GM12878 (cell line): ENCODE measurements at regions not wholly inside any gene's neighbourhood (a gene's known extent, or its start where the extent isn't known, plus 50 kb on each side); places are given as distances from the start of the nearest gene placed in this dataset.
"Not testable (repeated sequence)": the region's sequence is repeated elsewhere in the genome, so short reads cannot be mapped to it uniquely, and the experiment has no call there.

Experiments
- ATAC-seq: fragments of 200-7000 bp; cut with Tn5 transposase; 3 replicates; pipeline ENCODE4 v1.9.1; 2020; ENCODE audit warnings: mild to moderate bottlenecking, moderate library complexity
- BruUV-seq: library from RNA; stranded (reverse); fragments of 400-500 nt; replicated peaks from 2 replicates; lab custom pipeline; 2021; lab: Mats Ljungman, UMichigan
- CTCF ChIA-PET: fragments of 300-600 bp; sonication (Branson Sonifier 250); formaldehyde crosslinking; extraction: SDS; loops from one replicate; lab custom pipeline; 2021; ENCODE audit warnings: inconsistent platforms; lab: Yijun Ruan, JAX
- POLR2A ChIA-PET: fragments of 350-600 bp; formaldehyde crosslinking; extraction: SDS; loops from one replicate; lab custom pipeline; 2021; ENCODE audit warnings: inconsistent platforms; lab: Charles Lee
- RAD21 ChIA-PET: fragments of 300-600 bp; sonication (Branson Sonifier 250); formaldehyde crosslinking; loops from one replicate; lab custom pipeline; 2023; ENCODE audit warnings: antibody characterized with exemption; ENCODE audit not compliant: unreplicated experiment; lab: Charles Lee
- SMC1A ChIA-PET: fragments of 300-600 bp; sonication (Branson Sonifier 250); formaldehyde crosslinking; loops from one replicate; lab custom pipeline; 2023; ENCODE audit not compliant: unreplicated experiment, uncharacterized antibody; lab: Charles Lee
- DNase-seq: peaks from one replicate; pipeline ENCODE4 v3.0.0-alpha.2; 2011; ENCODE audit warnings: low read depth, low spot score
- FAIRE-seq: peaks from 3 replicates; lab custom pipeline; 2011; peaks lifted over from hg19 to GRCh38; lab: Jason Lieb, UNC
- H2AFZ ChIP-seq: 2 replicates; pipeline ENCODE4 v1.6.0; 2011; ENCODE audit warnings: low read depth, low read length, control low read depth; ENCODE audit not compliant: control insufficient read depth
- H3K27ac ChIP-seq: 2 replicates; pipeline ENCODE4 v1.5.1; 2011; ENCODE audit warnings: control low read depth; ENCODE audit not compliant: control insufficient read depth, insufficient read depth
- H3K27me3 ChIP-seq, 2 experiments: replicated peaks in 1 of 2; 2 replicates each; pipeline versions ENCODE4 v1.6.0 to v1.6.1; 2011; ENCODE audit warnings: low read length in 1 of 2; ENCODE audit not compliant: control insufficient read depth in 2 of 2, insufficient read depth in 2 of 2
- H3K36me3 ChIP-seq, 2 experiments: 2 replicates each; pipeline ENCODE4 v1.5.1; 2011; ENCODE audit warnings: low read length in 1 of 2; ENCODE audit not compliant: control insufficient read depth in 2 of 2, insufficient read depth in 2 of 2
- H3K4me1 ChIP-seq: 2 replicates; pipeline ENCODE4 v1.6.1; 2011; ENCODE audit warnings: mild to moderate bottlenecking, low read length, moderate library complexity, mixed read lengths; ENCODE audit not compliant: control insufficient read depth, insufficient read depth
- H3K4me2 ChIP-seq: 2 replicates; pipeline ENCODE4 v1.6.0; 2011; ENCODE audit warnings: control low read depth; ENCODE audit not compliant: control insufficient read depth, insufficient read depth
- H3K4me3 ChIP-seq: fragments of 200-600 bp; sonication (generic); 2 replicates; pipeline ENCODE4 v1.5.1; 2016
- H3K79me2 ChIP-seq: 2 replicates; pipeline ENCODE4 v1.6.0; 2011; ENCODE audit warnings: low read length; ENCODE audit not compliant: control insufficient read depth, insufficient read depth
- H3K9ac ChIP-seq: 2 replicates; pipeline ENCODE4 v1.8.0; 2011; ENCODE audit warnings: low read length, control low read depth, mixed read lengths; ENCODE audit not compliant: control insufficient read depth, insufficient read depth
- H3K9me3 ChIP-seq: replicated peaks from 3 replicates; pipeline ENCODE4 v1.5.1; 2011; ENCODE audit warnings: mild to moderate bottlenecking, low read length; ENCODE audit not compliant: control insufficient read depth, insufficient read depth
- H4K20me1 ChIP-seq: 2 replicates; pipeline ENCODE4 v1.6.0; 2011; ENCODE audit not compliant: control insufficient read depth, insufficient read depth
- WGBS: methylation state at CpG from one replicate; pipeline ENCODE4 v1.1.6; 2016; ENCODE audit warnings: low lambda C conversion rate; ENCODE audit not compliant: insufficient replicate concordance, insufficient coverage; ENCODE audit errors: missing lambda C conversion rate; 5-methylcytosine and 5-hydroxymethylcytosine counted together
- in situ Hi-C: fragments of 300-500 bp; cut with MboI; formaldehyde crosslinking; loops from 9 replicates; pipeline ENCODE4 v1.14.3; 2018; ENCODE audit warnings: mixed read lengths
- intact Hi-C: fragments of 100-400 bp; cut with micrococcal nuclease; formaldehyde crosslinking; loops from one replicate; pipeline ENCODE4 v1.14.2; 2022; ENCODE audit not compliant: unreplicated experiment

GRCh38 chr1:149673231-149673909 lies 89.7 kb downstream of the PPIAL4C start:
- H4K20me1 ChIP-seq, RAD21 ChIA-PET, POLR2A ChIA-PET, H3K27ac ChIP-seq, H3K36me3 ChIP-seq, in situ Hi-C loops, H3K9ac ChIP-seq, SMC1A ChIA-PET, intact Hi-C loops, H3K4me2 ChIP-seq, ATAC-seq, H3K79me2 ChIP-seq, BruUV-seq, H3K27me3 ChIP-seq, H3K4me1 ChIP-seq, H3K4me3 ChIP-seq, FAIRE-seq, H3K9me3 ChIP-seq, H2AFZ ChIP-seq, CTCF ChIA-PET, DNase-seq: not testable (repeated sequence)
- WGBS: 63% methylated on average over 4 of the region's 4 CpGs

DNA sequence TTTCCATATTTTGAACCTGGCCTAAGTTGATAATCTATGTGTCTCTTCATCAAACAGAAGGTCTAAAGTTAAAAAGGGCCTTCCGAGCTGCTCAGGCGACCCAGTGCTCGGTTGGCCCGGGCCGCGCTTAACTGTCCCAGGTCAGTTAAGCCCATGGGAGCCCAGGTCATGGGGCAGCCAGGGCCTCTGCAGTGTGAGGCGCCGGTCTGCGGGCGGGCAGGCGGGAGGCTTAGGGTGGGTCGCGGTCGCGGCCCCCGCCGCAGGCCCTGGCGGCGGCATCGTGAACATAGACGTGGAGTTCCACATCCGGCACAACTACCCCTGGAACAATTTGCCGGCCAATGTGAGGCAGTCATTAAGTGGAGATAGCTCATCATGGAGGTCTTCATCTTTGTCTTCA lies 91.3 kb downstream of the PPIAL4C start:
- H3K4me3 ChIP-seq, H3K9me3 ChIP-seq, FAIRE-seq, H3K27me3 ChIP-seq, DNase-seq, ATAC-seq, CTCF ChIA-PET, H3K9ac ChIP-seq, H3K36me3 ChIP-seq, SMC1A ChIA-PET, H3K4me1 ChIP-seq, RAD21 ChIA-PET, H4K20me1 ChIP-seq, intact Hi-C loops, in situ Hi-C loops, POLR2A ChIA-PET, H3K4me2 ChIP-seq, H3K27ac ChIP-seq, BruUV-seq, H2AFZ ChIP-seq, H3K79me2 ChIP-seq: not testable (repeated sequence)
- WGBS: 93% methylated on average over 23 of the region's 23 CpGs

DNA sequence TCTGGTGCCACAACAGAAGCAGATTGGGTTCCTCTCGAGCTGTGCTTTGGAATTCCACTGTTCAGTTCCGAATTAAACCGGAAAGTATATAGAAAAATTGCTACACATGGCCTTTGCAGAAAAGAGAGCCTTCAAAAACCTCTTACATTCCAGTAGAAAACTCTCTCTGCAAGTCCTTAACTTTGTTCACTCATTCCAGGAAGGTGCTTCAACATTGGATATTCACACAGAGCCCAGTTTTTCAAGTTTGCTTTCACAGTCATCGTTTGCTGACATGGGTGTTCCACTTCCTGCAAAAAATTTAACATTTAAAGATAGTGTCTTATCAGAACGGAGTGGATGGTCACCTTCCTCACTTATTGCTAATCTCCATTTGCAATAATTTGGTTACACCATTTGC lies 93.7 kb downstream of the PPIAL4C start:
- H3K27ac ChIP-seq, H3K4me3 ChIP-seq, H3K4me1 ChIP-seq, H3K36me3 ChIP-seq, H3K9me3 ChIP-seq, POLR2A ChIA-PET, H2AFZ ChIP-seq, BruUV-seq, H4K20me1 ChIP-seq, H3K79me2 ChIP-seq, intact Hi-C loops, ATAC-seq, in situ Hi-C loops, H3K4me2 ChIP-seq, H3K9ac ChIP-seq, CTCF ChIA-PET, SMC1A ChIA-PET, RAD21 ChIA-PET, H3K27me3 ChIP-seq, FAIRE-seq, DNase-seq: not testable (repeated sequence)
- WGBS: 32% methylated on average over 5 of the region's 5 CpGs

- SMC1A ChIA-PET, intact Hi-C loops, H3K79me2 ChIP-seq, H3K36me3 ChIP-seq, H4K20me1 ChIP-seq, H3K9ac ChIP-seq, H3K27ac ChIP-seq, CTCF ChIA-PET, H3K27me3 ChIP-seq, H3K4me2 ChIP-seq, RAD21 ChIA-PET, BruUV-seq, H3K4me1 ChIP-seq, H3K9me3 ChIP-seq, H2AFZ ChIP-seq, DNase-seq, in situ Hi-C loops, POLR2A ChIA-PET, H3K4me3 ChIP-seq: not testable (repeated sequence)
- FAIRE-seq: peak; percentile 38
- no CpG with 5 or more reads among the region's 3 CpGs for WGBS
- ATAC-seq: peak; percentile 99
Observed at GRCh38 chr1:149686593-149687238, 95.8 kb upstream of the FCGR1A start.
